DMS 273 (cell line): ENCODE measurements at regions not wholly inside any gene's neighbourhood (a gene's known extent, or its start where the extent isn't known, plus 50 kb on each side); places are given as distances from the start of the nearest gene placed in this dataset.

Experiments
- DNase-seq: peaks from one replicate; lab custom pipeline; 2025; ENCODE audit not compliant: unreplicated experiment; lab: John Stamatoyannopoulos, UW

- DNase-seq: no peak
Measured at GRCh38 chr6:4591218-4591617, 185.0 kb upstream of the CDYL start.

- DNase-seq: no peak
Measured at GRCh38 chr6:4589295-4589694, 186.9 kb upstream of the CDYL start.

- no peak for DNase-seq
Measured at GRCh38 chr6:4588581-4588980, 187.6 kb upstream of the CDYL start.

- DNase-seq: no peak
Measured at GRCh38 chr6:4588163-4588562, 188.0 kb upstream of the CDYL start.

GRCh38 chr6:4587171-4587570 is 189.0 kb upstream of the CDYL start:
- no peak for DNase-seq

- no peak for DNase-seq
Measured at GRCh38 chr6:4586469-4586859, 189.7 kb upstream of the CDYL start.

- no peak for DNase-seq
Measured at GRCh38 chr6:4585682-4586468, 190.3 kb upstream of the CDYL start.

- DNase-seq: no peak
Measured at GRCh38 chr6:4584801-4585200, 191.4 kb upstream of the CDYL start.

GRCh38 chr6:4582506-4583417 is 193.4 kb upstream of the CDYL start:
- no peak for DNase-seq

- no peak for DNase-seq
Measured at GRCh38 chr6:4581468-4582385, 194.5 kb upstream of the CDYL start.

GRCh38 chr6:4580361-4580760 is 195.8 kb upstream of the CDYL start:
- no peak for DNase-seq

GRCh38 chr6:4577406-4577805 is 198.8 kb upstream of the CDYL start:
- DNase-seq: peak; percentile 7

- no peak for DNase-seq
Measured at GRCh38 chr6:4575714-4576113, 200.5 kb upstream of the CDYL start.

- DNase-seq: no peak
Measured at GRCh38 chr6:4574007-4574406, 202.2 kb upstream of the CDYL start.

- DNase-seq: no peak
Measured at GRCh38 chr6:4571011-4571410, 205.2 kb upstream of the CDYL start.

- DNase-seq: no peak
Measured at GRCh38 chr6:4568138-4568537, 208.1 kb upstream of the CDYL start.

- DNase-seq: no peak
Measured at GRCh38 chr6:4567141-4567540, 209.1 kb upstream of the CDYL start.

GRCh38 chr6:4565301-4566250 is 210.6 kb upstream of the CDYL start:
- DNase-seq: no peak

GRCh38 chr6:4564801-4565271 is 211.4 kb upstream of the CDYL start:
- peak; percentile 6 for DNase-seq

GRCh38 chr6:4563877-4564276 is 212.3 kb upstream of the CDYL start:
- DNase-seq: no peak
